Activated CD4-positive, alpha-beta memory T cell treated with anti-CD3 and anti-CD28 coated beads for 36 hours (primary cell): ENCODE measurements at regions not wholly inside any gene's neighbourhood (a gene's known extent, or its start where the extent isn't known, plus 50 kb on each side); places are given as distances from the start of the nearest gene placed in this dataset.
A peak's percentile ranks its signal among the peaks of the same experiment; 100 is the strongest.

Experiments
- CTCF ChIA-PET: fragments of 350-600 bp; sonication (Branson Sonifier 250); formaldehyde crosslinking; loops from one replicate; lab custom pipeline; 2021; ENCODE audit warnings: antibody characterized with exemption, inconsistent platforms; lab: Charles Lee
- POLR2A ChIA-PET: fragments of 350-600 bp; sonication (Branson Sonifier 250); formaldehyde crosslinking; loops from one replicate; lab custom pipeline; 2021; ENCODE audit warnings: antibody characterized with exemption; lab: Charles Lee
- DNase-seq: peaks from one replicate; pipeline ENCODE4 v3.0.0-alpha.2; 2020
- H3K27ac Mint-ChIP-seq: one replicate; pipeline ENCODE4 v1.8.0; 2021; ENCODE audit warnings: mixed read lengths
- H3K27me3 Mint-ChIP-seq: one replicate; pipeline ENCODE4 v1.8.0; 2021; ENCODE audit warnings: mixed read lengths
- H3K36me3 Mint-ChIP-seq: one replicate; pipeline ENCODE4 v1.8.0; 2021; ENCODE audit warnings: mixed read lengths
- H3K4me1 Mint-ChIP-seq: one replicate; pipeline ENCODE4 v1.8.0; 2021; ENCODE audit warnings: low read depth, mixed read lengths
- H3K4me3 Mint-ChIP-seq: one replicate; pipeline ENCODE4 v1.8.0; 2021; ENCODE audit warnings: mild to moderate bottlenecking, mixed read lengths
- H3K9me3 Mint-ChIP-seq: one replicate; pipeline ENCODE4 v1.8.0; 2021; ENCODE audit warnings: mixed read lengths
- intact Hi-C: fragments of 100-400 bp; cut with micrococcal nuclease; formaldehyde crosslinking; loops from one replicate; pipeline ENCODE4 v1.15.1; 2023

- H3K36me3 Mint-ChIP-seq, result no peaks in the 10 kb centered on the region
- intact Hi-C loops, result loop anchor here (5.0 kb wide), 1 partner anchor 289 kb away; no protein-coding TSS in a partner anchor
- H3K9me3 Mint-ChIP-seq, result no peaks in the 10 kb centered on the region
- ChIA-PET POLR2A (no interaction called here), CTCF (interaction anchor here (0.5 to 2.6 kb wide), 18 partner anchors 8 to 754 kb away, joined by 3 to 14 read pairs (median 4); partner anchors contain the start of genes BOD1 and NSG2)
- H3K27ac Mint-ChIP-seq, result no peak overlapping the region
- DNase-seq, result no peak
- H3K4me3 Mint-ChIP-seq, result no peak overlapping the region
- peaks cover 2% of the 10 kb centered on the region for H3K4me1 Mint-ChIP-seq
- peaks cover 41% of the 10 kb centered on the region for H3K27me3 Mint-ChIP-seq
Measured at GRCh38 chr5:174311121-174311520, 265.6 kb downstream of the NSG2 start.

- peak; percentile 71 for DNase-seq
- H3K4me3 Mint-ChIP-seq, result no peak overlapping the region
- CTCF ChIA-PET, result interaction anchor here (0.5 to 2.6 kb wide), 24 partner anchors 8 to 755 kb away, joined by 3 to 14 read pairs (median 4); partner anchors contain the start of genes BOD1 and NSG2
- no peaks in the 10 kb centered on the region for H3K9me3 Mint-ChIP-seq
- no peaks in the 10 kb centered on the region for H3K36me3 Mint-ChIP-seq
- peaks cover 2% of the 10 kb centered on the region for H3K4me1 Mint-ChIP-seq
- no peak overlapping the region for H3K27ac Mint-ChIP-seq
- peaks cover 41% of the 10 kb centered on the region for H3K27me3 Mint-ChIP-seq
- intact Hi-C loops, result loop anchor here (1.0 to 5.0 kb wide), 3 partner anchors 289 to 692 kb away; no protein-coding TSS in a partner anchor
- POLR2A ChIA-PET, result no interaction called here
Measured at GRCh38 chr5:174311531-174312269, 266.2 kb downstream of the NSG2 start.

GRCh38 chr5:174312270-174312617, 266.7 kb downstream of the NSG2 start:
- CTCF ChIA-PET, result interaction anchor here (0.6 to 2.6 kb wide), 21 partner anchors 9 to 721 kb away, joined by 3 to 14 read pairs (median 4); partner anchors contain the start of genes BOD1 and NSG2
- DNase-seq, result no peak
- intact Hi-C loops, result loop anchor here (1.0 to 5.0 kb wide), 3 partner anchors 290 to 693 kb away; no protein-coding TSS in a partner anchor
- POLR2A ChIA-PET, result no interaction called here
- H3K27me3 Mint-ChIP-seq, result peaks cover 44% of the 10 kb centered on the region
- no peaks in the 10 kb centered on the region for H3K9me3 Mint-ChIP-seq
- peaks cover 2% of the 10 kb centered on the region for H3K4me1 Mint-ChIP-seq
- H3K4me3 Mint-ChIP-seq, result no peak overlapping the region
- no peaks in the 10 kb centered on the region for H3K36me3 Mint-ChIP-seq
- no peak overlapping the region for H3K27ac Mint-ChIP-seq

- POLR2A ChIA-PET, result no interaction called here
- intact Hi-C loops, result loop anchor here (1.0 to 5.0 kb wide), 3 partner anchors 290 to 693 kb away; no protein-coding TSS in a partner anchor
- peaks cover 45% of the 10 kb centered on the region for H3K27me3 Mint-ChIP-seq
- no peak overlapping the region for H3K27ac Mint-ChIP-seq
- no peak overlapping the region for H3K4me3 Mint-ChIP-seq
- DNase-seq, result no peak
- peaks cover 2% of the 10 kb centered on the region for H3K4me1 Mint-ChIP-seq
- H3K36me3 Mint-ChIP-seq, result no peaks in the 10 kb centered on the region
- CTCF ChIA-PET, result interaction anchor here (0.6 to 1.6 kb wide), 17 partner anchors 9 to 721 kb away, joined by 3 to 14 read pairs (median 4); partner anchors contain the start of gene BOD1
- no peaks in the 10 kb centered on the region for H3K9me3 Mint-ChIP-seq
Measured at GRCh38 chr5:174312641-174313040, 267.1 kb downstream of the NSG2 start.

- intact Hi-C loops, result loop anchor here (5.0 kb wide), 1 partner anchor 291 kb away; no protein-coding TSS in a partner anchor
- Mint-ChIP-seq H3K36me3 (no peaks in the 10 kb centered on the region), H3K27ac (no peak overlapping the region), H3K27me3 (peaks cover 42% of the 10 kb centered on the region), H3K9me3 (no peaks in the 10 kb centered on the region), H3K4me3 (no peak overlapping the region), H3K4me1 (peaks cover 2% of the 10 kb centered on the region)
- no peak for DNase-seq
- POLR2A ChIA-PET, result no interaction called here
- CTCF ChIA-PET, result no interaction called here
Measured at GRCh38 chr5:174313615-174314014, 268.1 kb downstream of the NSG2 start.

GRCh38 chr5:174314261-174314660, 268.8 kb downstream of the NSG2 start:
- ChIA-PET POLR2A (no interaction called here), CTCF (interaction anchor here (1.1 kb wide), 1 partner anchor 13 kb away, joined by 3 read pairs; no protein-coding TSS in a partner anchor)
- no peak overlapping the region for H3K4me3 Mint-ChIP-seq
- peaks cover 42% of the 10 kb centered on the region for H3K27me3 Mint-ChIP-seq
- H3K27ac Mint-ChIP-seq, result no peak overlapping the region
- intact Hi-C loops, result loop anchor here (5.0 kb wide), 1 partner anchor 292 kb away; no protein-coding TSS in a partner anchor
- H3K4me1 Mint-ChIP-seq, result peaks cover 2% of the 10 kb centered on the region
- no peaks in the 10 kb centered on the region for H3K9me3 Mint-ChIP-seq
- H3K36me3 Mint-ChIP-seq, result no peaks in the 10 kb centered on the region
- no peak for DNase-seq

- no peak overlapping the region for H3K27ac Mint-ChIP-seq
- H3K9me3 Mint-ChIP-seq, result no peaks in the 10 kb centered on the region
- peaks cover 39% of the 10 kb centered on the region for H3K27me3 Mint-ChIP-seq
- H3K4me3 Mint-ChIP-seq, result no peak overlapping the region
- no peaks in the 10 kb centered on the region for H3K36me3 Mint-ChIP-seq
- ChIA-PET POLR2A (no interaction called here), CTCF (interaction anchor here (0.6 kb wide), 1 partner anchor 9 kb away, joined by 3 read pairs; no protein-coding TSS in a partner anchor)
- no peak for DNase-seq
- H3K4me1 Mint-ChIP-seq, result peaks cover 2% of the 10 kb centered on the region
- intact Hi-C loops, result no loop called here
Measured at GRCh38 chr5:174315471-174315870, 270.0 kb downstream of the NSG2 start.

GRCh38 chr5:174315871-174316270, 270.4 kb downstream of the NSG2 start:
- Mint-ChIP-seq H3K27me3 (peaks cover 35% of the 10 kb centered on the region), H3K4me3 (no peak overlapping the region), H3K9me3 (no peaks in the 10 kb centered on the region), H3K36me3 (no peaks in the 10 kb centered on the region), H3K4me1 (peaks cover under 1% of the 10 kb centered on the region), H3K27ac (no peak overlapping the region)
- no peak for DNase-seq
- ChIA-PET CTCF (no interaction called here), POLR2A (no interaction called here)
- intact Hi-C loops, result no loop called here

GRCh38 chr5:174316326-174316725, 270.8 kb downstream of the NSG2 start:
- Mint-ChIP-seq H3K36me3 (no peaks in the 10 kb centered on the region), H3K4me3 (no peak overlapping the region), H3K4me1 (no peaks in the 10 kb centered on the region), H3K9me3 (no peaks in the 10 kb centered on the region), H3K27me3 (peaks cover 31% of the 10 kb centered on the region), H3K27ac (no peak overlapping the region)
- DNase-seq, result no peak
- CTCF ChIA-PET, result no interaction called here
- intact Hi-C loops, result no loop called here
- POLR2A ChIA-PET, result no interaction called here

GRCh38 chr5:174317256-174317894, 271.9 kb downstream of the NSG2 start:
- intact Hi-C loops, result no loop called here
- no peak overlapping the region for H3K4me3 Mint-ChIP-seq
- no peaks in the 10 kb centered on the region for H3K9me3 Mint-ChIP-seq
- CTCF ChIA-PET, result interaction anchor here (0.5 to 1.4 kb wide), 2 partner anchors 9 to 37 kb away, joined by 3 to 4 read pairs; no protein-coding TSS in a partner anchor
- H3K27me3 Mint-ChIP-seq, result peaks cover 34% of the 10 kb centered on the region
- POLR2A ChIA-PET, result no interaction called here
- DNase-seq, result no peak
- no peaks in the 10 kb centered on the region for H3K36me3 Mint-ChIP-seq
- H3K27ac Mint-ChIP-seq, result no peak overlapping the region
- H3K4me1 Mint-ChIP-seq, result no peaks in the 10 kb centered on the region

- POLR2A ChIA-PET, result no interaction called here
- Mint-ChIP-seq H3K27me3 (peaks cover 30% of the 10 kb centered on the region), H3K4me1 (no peaks in the 10 kb centered on the region), H3K27ac (no peak overlapping the region), H3K4me3 (no peak overlapping the region), H3K9me3 (no peaks in the 10 kb centered on the region), H3K36me3 (no peaks in the 10 kb centered on the region)
- CTCF ChIA-PET, result no interaction called here
- DNase-seq, result no peak
- intact Hi-C loops, result no loop called here
Measured at GRCh38 chr5:174318578-174318977, 273.1 kb downstream of the NSG2 start.

GRCh38 chr5:174319551-174319950, 274.0 kb downstream of the NSG2 start:
- no peak overlapping the region for H3K27ac Mint-ChIP-seq
- intact Hi-C loops, result no loop called here
- CTCF ChIA-PET, result no interaction called here

More at GRCh38 chr5:174319551-174319950, 274.0 kb downstream of the NSG2 start:
- no peak overlapping the region for H3K4me3 Mint-ChIP-seq
- no peaks in the 10 kb centered on the region for H3K36me3 Mint-ChIP-seq
- no peaks in the 10 kb centered on the region for H3K9me3 Mint-ChIP-seq
- POLR2A ChIA-PET, result no interaction called here
- no peak for DNase-seq
- no peaks in the 10 kb centered on the region for H3K4me1 Mint-ChIP-seq
- H3K27me3 Mint-ChIP-seq, result peaks cover 31% of the 10 kb centered on the region
